ENCODE measurements at regions not wholly inside any gene's neighbourhood (a gene's known extent, or its start where the extent isn't known, plus 50 kb on each side); places are given as distances from the start of the nearest gene placed in this dataset.

DNA sequence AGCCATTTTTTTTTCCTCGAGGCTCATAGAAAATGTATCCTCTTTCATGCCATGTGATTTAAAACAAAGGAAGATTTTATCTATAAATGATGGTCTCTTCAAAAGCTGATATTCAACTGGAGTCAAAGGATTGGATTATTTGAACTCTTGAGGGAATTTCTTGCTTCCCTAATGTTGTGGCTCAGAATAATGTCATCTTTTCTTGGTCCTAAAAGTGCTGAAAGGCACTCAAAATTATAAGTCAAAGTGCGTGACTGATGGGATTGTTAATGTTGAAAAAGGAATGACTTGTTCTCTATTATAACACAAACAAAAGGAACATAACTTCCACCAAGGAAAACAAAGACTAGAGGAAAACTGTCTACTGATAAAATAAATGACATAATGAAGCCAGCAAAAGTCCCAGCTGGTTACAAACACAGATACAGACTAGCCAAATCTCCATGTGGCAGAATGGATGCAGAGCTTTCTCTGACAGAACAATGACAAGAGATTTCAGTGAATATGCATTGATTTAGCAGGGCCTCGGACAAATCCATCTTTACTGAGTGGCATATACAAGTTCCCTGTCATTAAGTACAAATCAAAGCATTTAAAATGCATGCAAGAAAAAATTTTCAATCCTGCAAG is 552.6 kb downstream of the GBA3 start:
- no peak for DNase-seq

DNA sequence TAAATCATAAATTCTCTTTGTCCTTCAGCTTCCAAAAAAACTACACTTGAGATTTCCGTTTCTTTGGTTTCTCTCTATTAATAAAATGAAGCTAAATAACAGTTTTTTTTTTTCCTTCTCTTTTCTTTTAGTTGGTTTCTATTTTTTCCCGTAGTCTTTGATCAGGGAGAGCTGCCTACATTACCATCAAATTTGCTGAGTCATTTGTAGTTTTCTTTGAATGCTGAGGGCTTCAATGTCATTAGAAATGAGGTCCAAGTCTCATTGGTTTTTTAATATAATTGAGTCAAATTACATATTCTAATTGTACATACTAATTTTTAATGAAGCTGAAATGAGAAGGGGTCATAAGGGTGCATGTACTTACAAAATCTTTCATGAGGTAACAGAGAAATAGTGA is 550.2 kb downstream of the GBA3 start:
- no peak for DNase-seq

DNA sequence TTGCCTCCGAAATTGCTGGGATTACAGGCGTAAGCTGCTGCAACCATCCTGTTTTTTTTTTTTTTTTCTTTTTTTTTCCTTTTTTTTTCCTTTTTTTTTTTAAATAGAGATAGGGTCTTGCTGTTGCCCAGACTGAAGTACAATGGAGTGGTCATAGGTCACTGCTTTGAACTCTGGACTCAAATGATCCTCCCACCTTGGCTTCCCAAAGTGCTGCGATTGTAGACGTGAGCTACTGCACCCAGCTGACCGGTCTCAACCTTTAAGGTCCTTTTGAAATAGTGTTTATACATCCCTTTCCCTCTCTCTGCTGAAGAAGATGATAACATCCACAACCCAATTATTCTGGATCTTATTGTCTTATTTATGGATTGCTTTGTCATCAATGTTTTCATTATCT is 548.7 kb downstream of the GBA3 start:
- DNase-seq, result no peak

DNA sequence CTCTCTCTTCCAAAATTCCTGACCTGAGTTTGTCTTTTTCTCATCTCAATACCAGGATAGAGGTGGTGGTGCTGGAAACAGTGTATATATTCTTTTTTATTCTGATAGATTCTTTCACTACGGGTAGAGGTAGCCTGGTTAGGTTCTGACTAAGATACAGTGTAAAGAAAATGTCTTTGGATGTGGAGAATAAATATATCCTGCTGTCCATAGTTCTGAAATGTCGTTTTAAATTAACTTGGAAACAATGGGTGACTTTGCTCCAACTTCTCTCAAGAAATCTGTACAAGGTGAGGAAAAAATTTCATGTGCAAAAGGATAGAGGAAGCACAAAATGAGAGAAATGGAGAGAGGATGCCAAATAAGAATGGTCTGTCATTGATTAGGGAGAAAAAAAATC is 546.1 kb downstream of the GBA3 start:
- DNase-seq, result no peak

DNA sequence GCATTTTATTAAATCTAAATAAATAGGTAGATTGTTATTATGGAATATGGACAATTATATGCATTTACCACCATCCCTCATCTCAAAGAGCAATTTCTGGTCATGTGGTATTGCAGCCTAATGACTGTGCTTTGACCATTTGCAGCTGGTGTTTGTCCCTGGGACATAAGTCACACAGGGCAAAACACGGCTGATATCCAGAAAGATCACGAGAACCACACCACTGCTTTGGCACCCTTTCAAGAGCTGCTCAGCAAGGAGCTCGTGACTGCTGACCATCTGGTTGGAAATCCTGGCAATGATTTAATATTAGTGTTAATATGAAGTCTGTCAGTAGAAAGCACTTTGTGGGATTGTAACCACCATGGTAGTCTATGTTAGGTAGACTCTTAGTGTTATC is 545.0 kb downstream of the GBA3 start:
- DNase-seq, result no peak

DNA sequence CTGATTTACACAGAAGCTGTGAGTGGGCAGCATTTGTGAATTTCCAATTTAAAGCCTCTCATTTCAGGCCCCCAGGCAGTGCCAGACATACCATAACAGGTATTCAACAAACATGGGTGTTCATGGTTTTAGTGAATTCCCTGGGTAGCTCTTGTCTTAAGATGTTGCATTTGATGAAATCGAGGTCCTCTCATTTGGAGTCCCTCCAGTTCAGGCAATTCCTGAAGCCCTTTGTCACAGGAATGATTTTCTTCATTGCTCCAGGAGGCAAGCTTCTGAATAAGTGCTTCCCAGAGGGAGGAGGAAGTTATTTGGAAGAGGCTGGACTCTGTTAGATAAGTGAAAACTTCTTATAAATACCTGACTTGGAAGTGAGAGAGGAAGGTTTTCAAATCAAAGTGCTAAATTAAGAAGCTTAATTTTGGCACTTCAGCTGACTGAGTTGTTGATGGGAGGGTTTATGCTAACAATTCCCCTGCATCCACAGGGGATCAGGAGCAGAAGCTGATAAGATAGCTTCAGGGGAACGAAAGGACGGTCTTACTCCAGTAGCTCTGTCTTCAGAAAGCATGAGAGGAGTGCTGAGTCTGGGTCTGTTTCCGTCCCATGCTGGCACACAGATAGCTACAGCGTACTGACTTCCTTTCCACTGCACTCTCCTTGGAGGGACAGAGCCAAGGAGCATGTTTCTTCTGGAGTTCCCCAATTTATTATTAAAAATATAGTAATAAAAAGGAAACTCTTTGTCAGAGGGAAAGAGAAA is 543.1 kb downstream of the GBA3 start:
- DNase-seq, result peak; percentile 1

DNA sequence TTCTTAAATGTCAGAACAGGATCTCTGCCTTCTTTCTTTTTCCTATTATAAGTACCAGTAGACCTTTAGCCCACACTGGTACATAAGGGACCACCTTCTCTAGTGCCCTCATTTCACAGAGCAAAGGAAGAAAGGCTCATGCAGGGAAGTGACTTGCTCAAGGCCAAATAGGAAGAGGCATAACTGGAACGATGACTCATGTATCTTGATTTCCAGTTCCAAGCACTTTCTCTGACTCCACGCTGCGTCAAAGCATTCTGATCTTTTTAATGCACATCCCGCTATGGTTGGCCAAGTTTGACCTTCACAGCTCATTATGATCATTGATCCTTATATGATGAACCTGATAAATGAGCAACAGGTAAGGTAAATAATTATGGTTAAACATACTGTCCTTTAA is 542.0 kb downstream of the GBA3 start:
- DNase-seq, result no peak

DNA sequence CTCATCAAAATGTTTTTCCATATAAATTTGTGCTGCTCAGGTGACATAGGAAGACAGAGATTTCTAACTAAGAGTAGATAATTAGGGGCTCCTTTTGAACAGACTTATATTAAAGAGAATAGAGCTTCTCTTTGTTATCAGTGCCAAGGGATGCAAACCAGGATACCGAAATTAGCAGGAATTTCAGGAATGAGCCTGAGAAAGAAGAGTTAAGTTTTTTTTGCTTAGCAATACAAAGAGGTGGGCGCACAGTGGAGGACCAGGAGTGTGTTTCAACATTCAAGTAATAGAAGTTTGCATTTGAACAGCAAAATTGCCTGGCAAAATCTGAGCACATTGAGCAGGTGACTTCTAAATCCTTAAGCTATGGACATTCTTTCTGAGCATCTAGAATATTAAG is 541.3 kb downstream of the GBA3 start:
- DNase-seq, result no peak

DNA sequence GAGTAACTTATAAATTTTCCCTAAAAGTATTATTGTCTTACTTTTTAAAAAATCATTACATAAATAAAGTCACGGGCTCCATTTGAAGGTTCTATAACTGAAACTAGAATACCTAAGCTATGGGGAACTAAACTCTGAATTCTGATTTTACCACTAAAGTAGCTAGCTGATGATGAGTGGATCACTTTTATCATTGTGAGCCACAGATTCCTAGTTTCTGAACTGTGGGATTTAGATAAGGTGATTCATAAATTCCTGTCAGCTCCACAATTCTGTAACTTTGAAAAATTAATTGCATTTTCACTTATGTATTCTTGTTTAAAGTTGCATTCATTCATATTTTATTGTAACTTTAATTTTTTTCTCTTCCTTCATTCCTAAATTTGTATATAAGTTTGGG is 540.9 kb downstream of the GBA3 start:
- DNase-seq, result no peak

DNA sequence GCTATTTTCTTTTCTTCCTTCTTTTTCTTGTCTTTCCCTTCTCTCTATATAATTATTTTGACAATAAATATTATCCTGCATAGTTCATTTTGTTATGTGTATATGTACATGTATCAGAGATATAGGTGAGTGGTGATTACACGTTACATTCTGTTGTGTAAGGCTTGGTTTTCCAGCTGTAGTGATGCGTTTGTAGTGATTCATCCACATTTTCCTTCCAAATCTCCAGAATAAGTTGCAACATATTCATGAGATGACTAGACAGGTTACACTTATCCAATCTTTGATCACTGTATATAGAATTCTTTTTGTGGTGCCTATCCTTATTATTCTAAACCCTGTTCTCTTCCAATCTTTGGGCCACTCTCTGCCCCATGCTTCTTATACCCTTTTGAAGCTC is 540.2 kb downstream of the GBA3 start:
- DNase-seq, result no peak

DNA sequence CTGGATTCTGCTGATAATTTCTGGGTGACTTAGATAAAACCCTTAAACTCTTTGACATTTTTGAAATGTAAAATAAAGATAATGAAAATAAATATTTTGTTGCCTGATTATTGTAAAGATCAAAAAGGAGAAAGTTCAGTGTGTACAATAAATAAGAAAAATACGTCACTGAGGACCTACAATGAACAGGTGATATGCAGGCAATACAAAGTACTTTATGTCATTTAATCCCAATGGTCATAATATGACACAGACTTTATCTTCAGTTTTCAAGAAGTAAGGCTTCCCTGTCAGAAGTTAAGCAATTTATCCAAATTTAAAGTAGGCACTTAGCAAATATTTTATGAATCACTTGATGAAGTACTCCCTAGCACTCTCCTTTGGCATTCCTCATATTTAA is 532.8 kb downstream of the GBA3 start:
- no peak for DNase-seq

DNA sequence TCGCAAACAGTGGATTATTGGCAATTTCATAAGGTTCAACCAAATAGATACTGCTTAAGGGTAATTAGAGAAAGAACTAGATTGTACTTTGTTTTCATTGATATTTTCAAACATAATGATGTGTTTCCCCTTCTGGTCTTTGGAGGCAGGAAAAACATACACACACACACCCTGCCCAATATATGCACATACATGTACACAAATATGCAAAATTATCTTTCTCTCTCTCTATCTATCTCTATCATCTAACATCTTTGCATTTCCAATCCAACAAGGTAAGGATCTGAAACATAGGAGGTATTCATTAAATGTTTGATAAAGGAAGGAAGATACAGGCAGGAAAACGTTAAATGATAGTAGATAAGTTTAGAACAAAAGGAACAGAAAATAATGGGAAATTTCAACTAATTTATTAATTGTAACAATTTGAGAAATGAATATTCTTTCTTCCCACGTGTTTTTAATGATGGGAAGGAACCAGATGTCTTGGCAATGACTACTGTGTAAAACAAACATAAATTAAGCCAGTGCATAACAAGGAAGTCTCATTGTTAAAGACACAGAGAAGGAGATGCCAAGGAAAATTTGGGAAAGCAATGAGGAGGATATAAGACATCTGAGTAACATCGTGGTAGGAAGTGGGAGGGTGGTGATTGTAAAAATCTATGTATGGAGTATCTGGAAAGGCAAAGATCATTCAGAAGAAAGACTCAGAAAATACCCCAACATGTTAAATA is 532.1 kb downstream of the GBA3 start:
- DNase-seq, result no peak

DNA sequence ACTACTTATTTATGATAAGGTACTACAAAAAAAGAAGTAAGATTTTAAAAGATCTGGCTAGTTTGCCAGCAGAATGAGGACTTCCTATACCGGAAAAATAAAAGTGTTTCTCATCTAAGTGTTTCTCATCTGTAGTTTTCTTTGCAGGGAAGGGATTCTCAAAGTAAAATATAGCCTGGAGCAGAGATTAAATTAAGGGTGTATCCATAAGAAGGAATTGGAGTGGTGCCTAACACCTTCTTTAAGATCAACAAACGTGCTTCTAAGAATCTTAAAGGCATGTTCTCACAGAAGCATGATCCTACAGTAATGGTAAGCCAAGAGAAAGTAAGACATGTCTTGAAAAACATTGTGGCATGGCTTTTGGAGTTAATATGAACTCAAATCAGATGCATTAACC is 528.2 kb downstream of the GBA3 start:
- DNase-seq, result no peak

DNA sequence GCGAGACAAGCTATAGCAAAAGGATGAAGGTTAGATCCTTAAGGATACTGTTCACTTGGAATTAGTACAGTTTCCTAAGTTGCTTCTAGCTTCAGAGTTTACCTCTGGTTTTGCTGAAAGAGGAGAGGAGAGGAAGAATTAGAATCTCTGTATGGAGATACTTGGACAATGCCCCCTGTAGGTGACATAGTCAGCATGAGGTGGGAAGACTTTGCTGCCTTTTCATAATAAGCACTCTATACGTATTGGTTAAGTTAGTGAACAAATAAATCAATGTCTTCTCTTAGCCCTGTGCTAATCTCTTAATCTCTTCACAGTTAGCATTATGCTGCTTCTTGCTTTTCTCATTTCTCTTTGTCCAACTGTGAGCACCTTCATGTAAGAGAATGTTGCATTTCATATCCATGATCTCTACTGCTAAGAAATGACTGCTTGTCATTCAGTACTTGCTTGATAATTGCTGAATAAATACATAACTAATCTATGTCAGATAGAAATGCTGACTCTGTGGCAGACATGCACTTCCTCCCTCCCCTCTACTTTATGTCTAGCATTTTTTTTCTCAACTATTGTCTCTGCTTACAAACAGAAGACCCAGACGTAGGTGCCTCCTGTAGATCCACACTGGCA is 527.2 kb downstream of the GBA3 start:
- no peak for DNase-seq

DNA sequence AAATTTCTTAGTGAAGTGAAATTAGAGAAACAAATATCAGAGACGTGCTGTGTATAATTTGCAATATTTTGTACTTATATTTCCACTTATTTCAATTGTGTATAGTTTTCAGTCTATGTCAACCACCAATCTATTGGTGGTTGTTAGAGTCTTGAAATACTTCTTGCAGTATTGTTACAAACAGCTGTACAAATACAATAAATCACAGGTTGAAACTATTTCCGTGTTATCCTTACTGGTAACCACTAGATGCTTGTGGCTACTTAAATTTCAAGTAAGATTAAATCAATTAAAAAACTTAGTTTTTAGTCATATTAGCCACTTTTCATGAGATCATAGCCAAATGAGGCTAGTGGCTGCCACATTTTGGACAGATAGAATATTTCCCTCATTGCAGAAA is 520.5 kb downstream of the GBA3 start:
- DNase-seq, result no peak

DNA sequence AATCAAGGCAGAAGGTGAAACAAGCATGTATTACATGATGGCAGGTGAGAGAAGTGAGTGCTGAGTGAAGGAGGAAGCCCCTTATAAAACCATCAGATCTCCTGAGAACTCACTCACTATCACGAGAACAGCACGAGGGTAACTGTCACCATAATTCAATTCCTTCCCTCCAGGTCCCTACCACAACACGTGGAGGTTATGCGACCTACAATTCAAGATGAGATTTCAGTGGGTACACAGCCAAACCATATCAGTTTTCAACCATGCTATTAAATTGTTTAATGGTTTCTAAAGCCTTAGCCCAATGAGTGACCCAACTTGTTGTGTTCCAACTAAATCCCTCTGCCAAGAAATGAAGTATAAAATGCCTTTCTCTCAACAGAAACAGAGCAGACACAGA is 519.8 kb downstream of the GBA3 start:
- DNase-seq, result no peak

DNA sequence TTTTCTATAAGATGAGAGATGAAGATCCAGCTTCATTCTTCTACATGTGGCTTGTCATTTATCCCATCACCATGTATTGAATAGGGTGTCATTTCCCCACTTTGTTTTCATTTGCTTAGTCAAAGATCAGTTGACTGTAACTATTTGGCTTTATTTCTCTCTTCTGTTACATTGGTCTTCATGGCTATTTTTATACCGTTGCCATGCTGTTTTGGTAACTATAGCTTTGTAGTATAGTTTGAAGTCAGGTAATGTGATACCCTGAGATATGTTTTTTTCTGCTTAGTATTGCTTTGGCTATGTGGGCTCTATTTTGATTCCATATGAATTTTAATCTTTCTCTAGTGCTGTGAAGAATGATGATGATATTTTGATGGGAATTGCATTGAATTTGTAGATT is 514.3 kb downstream of the GBA3 start:
- no peak for DNase-seq

DNA sequence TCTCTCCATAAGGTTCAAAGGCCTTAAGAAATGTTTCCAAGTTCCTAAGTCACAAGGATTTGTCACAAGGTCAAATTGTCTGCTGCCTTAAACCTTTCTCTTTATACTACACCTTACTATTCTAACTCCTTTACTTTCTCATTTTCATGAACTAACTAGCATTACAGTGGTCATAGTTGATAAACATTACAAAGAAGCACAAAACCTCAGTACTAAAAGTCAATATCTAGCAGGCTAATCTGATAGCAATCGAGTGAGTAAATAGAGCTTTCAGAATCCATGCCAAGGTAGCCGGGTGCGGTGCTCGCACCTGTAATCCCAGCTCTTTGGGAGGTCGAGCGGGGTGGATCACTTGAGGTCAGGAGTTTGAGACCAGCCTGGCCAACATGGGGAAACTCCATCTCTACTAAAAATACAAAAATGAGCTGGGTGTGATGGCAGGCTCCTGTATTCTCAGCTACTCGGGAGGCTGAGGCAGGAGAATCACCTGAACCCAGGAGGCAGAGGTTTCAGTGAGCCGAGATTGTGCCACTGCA is 510.0 kb downstream of the GBA3 start:
- no peak for DNase-seq

DNA sequence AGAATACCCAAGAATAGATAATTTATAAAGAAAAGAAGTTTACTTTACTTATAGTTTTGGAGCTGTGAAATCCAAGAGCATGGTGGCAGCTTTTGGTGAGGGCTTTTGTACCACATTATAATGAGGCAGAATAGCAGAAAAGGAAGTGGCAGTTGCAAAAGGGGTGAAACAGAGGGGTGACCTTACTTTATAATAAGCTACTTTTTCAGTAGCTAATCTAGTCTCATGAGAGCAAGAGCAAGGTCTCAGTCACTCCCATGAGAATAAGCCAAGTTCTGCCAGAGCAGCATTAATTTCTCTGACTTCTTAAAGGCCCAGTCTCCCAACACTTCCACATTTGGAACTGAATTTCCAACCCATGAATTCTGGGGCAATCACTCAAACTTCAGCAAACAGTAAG is 502.0 kb downstream of the GBA3 start:
- DNase-seq, result no peak

DNA sequence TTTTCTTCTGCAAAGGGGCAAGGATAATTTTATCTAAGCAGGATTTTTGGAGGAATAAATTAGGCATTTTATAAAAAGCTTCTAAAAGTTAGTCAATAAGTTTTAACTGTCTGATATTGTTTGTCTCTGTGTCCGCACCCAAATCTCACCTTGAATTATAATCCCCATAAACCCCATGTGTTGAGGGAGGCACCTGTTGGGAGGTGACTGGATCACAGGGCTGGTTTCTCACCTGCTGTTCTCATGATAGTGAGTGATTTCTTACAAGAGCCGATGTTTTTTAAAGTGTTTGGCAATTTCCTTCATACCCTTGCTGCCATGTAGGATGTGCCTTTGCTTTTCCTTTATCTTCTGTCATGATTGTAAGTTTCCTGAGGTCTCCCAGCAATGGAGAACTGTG is 481.4 kb downstream of the GBA3 start:
- no peak for DNase-seq

DNA sequence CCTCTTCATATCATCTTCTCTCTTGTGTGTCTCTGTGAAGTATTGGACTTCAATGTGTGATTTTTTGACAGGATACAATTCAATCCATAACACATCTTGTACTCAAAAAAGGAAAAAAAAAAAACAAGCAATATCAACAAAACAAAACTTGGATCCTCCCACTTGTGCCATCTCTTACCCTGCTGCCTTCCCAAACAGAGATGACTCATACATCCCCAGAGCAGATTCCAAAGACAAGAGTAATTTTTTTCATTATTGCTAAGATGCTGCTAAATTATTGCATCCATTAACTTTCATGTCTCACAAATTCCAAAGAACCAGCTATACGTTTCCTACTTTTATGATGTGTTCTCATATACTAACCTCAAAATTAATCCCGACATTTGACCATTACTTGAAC is 479.2 kb downstream of the GBA3 start:
- DNase-seq, result no peak

DNA sequence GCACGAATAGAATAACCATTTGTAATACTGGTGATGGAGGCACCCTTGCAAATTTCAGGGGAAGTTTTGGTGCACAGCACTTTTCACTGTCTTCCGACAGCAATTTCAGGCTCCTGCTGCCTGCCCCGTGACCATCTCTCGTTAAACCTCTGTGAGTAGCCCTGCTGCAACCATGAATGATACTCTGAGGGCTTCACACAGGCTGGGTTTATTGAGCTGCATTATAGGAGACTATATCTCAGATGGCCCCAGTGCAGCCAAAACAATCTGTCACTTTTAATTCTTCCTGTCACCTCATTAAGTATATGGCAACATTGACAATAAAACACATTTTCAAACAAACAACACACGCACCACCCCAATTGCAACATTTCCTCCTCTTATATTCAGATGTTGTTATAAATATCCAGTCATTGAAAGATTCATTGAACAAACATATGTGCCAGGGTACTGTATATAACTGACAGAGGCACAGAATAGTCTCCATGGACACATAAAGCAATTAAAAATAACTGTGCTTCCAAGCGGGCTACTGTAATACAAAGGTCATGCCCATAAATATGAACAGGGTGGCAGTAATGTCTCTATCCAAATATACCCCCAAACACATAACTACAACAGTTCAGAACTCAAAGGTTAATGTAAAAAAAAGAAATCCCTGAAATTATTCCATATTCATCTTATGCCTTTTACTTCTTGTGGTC is 477.0 kb downstream of the GBA3 start:
- no peak for DNase-seq

Data from occipital lobe (tissue), 1 donor.